DND-41 (cell line): ENCODE measurements at regions not wholly inside any gene's neighbourhood (a gene's known extent, or its start where the extent isn't known, plus 50 kb on each side); places are given as distances from the start of the nearest gene placed in this dataset.

Source experiments
- EZH2 ChIP-seq: IDR thresholded peaks from 3 replicates; pipeline ENCODE4 v1.6.1; 2012; ENCODE audit warnings: borderline replicate concordance, low read depth, mild to moderate bottlenecking, moderate library complexity, low read length, inconsistent platforms; ENCODE audit not compliant: severe bottlenecking
- TF ChIP-seq, protein P1 (sequence below): IDR thresholded peaks from 2 replicates; pipeline ENCODE4 v1.5.1; 2012; ENCODE audit warnings: borderline replicate concordance, low read length, moderate library complexity, mild to moderate bottlenecking; ENCODE audit not compliant: poor library complexity, severe bottlenecking; ENCODE audit errors: extremely low read depth

DNA sequence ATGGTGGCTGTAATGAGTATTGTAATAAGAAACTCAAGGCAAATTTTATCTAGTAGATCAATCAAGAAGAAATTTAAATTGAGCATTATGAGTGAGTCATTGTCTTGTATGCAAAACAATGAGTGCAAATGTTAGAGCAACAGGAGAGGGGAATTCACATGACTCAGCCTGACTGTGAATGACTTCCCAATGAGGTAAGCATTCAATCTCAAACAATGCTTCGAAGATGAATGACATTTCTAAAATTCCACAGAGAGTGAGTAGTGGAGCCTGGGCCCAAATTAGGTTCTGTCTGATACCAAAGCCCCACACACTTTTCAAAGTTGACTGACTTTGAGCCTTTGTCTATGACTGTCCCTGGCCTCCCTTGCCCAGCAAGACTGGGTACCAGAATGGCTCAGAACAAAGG, 738.0 kb downstream of the PTPRU start:
- TF ChIP-seq, protein P1, sequence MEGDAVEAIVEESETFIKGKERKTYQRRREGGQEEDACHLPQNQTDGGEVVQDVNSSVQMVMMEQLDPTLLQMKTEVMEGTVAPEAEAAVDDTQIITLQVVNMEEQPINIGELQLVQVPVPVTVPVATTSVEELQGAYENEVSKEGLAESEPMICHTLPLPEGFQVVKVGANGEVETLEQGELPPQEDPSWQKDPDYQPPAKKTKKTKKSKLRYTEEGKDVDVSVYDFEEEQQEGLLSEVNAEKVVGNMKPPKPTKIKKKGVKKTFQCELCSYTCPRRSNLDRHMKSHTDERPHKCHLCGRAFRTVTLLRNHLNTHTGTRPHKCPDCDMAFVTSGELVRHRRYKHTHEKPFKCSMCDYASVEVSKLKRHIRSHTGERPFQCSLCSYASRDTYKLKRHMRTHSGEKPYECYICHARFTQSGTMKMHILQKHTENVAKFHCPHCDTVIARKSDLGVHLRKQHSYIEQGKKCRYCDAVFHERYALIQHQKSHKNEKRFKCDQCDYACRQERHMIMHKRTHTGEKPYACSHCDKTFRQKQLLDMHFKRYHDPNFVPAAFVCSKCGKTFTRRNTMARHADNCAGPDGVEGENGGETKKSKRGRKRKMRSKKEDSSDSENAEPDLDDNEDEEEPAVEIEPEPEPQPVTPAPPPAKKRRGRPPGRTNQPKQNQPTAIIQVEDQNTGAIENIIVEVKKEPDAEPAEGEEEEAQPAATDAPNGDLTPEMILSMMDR: no peak
- no peak for TF ChIP-seq EZH2
